ENCODE measurements at regions not wholly inside any gene's neighbourhood (a gene's known extent, or its start where the extent isn't known, plus 50 kb on each side); places are given as distances from the start of the nearest gene placed in this dataset.

DNA sequence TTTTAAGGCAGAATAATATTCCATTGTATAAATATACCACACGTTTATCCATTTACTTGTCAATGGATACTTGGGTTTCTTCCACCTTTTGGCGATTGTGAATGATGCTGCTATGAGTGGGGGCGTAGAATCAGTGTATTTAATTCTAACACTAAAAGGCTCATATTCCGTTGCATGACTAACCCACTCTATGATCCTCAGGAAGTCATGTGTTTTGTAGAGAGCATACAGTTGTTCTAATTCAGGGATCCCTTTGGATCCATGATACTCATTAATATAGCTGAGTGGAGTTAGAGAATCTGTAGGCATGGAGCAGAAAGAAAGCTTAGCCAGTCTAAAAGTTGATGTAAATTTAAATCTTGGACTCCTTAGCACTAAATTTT lies 74.2 kb upstream of the TMEM170B start:
- no peak for TF ChIP-seq ARNTL (CRISPR knock-in tag; IDR thresholded peaks at IDR 0.05; ENCODE audit: borderline replicate concordance, low read depth)
- TF ChIP-seq RARB (CRISPR knock-in tag; IDR thresholded peaks at IDR 0.05): no peak
- no peak for TF ChIP-seq GLIS3 (CRISPR knock-in tag; IDR thresholded peaks at IDR 0.05)
- TF ChIP-seq, protein P1, sequence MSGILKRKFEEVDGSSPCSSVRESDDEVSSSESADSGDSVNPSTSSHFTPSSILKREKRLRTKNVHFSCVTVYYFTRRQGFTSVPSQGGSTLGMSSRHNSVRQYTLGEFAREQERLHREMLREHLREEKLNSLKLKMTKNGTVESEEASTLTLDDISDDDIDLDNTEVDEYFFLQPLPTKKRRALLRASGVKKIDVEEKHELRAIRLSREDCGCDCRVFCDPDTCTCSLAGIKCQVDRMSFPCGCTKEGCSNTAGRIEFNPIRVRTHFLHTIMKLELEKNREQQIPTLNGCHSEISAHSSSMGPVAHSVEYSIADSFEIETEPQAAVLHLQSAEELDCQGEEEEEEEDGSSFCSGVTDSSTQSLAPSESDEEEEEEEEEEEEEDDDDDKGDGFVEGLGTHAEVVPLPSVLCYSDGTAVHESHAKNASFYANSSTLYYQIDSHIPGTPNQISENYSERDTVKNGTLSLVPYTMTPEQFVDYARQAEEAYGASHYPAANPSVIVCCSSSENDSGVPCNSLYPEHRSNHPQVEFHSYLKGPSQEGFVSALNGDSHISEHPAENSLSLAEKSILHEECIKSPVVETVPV (CRISPR knock-in tag; IDR thresholded peaks at IDR 0.05): no peak
- no peak for TF ChIP-seq ISL1 (CRISPR knock-in tag; IDR thresholded peaks at IDR 0.05)
- TF ChIP-seq, protein P2, sequence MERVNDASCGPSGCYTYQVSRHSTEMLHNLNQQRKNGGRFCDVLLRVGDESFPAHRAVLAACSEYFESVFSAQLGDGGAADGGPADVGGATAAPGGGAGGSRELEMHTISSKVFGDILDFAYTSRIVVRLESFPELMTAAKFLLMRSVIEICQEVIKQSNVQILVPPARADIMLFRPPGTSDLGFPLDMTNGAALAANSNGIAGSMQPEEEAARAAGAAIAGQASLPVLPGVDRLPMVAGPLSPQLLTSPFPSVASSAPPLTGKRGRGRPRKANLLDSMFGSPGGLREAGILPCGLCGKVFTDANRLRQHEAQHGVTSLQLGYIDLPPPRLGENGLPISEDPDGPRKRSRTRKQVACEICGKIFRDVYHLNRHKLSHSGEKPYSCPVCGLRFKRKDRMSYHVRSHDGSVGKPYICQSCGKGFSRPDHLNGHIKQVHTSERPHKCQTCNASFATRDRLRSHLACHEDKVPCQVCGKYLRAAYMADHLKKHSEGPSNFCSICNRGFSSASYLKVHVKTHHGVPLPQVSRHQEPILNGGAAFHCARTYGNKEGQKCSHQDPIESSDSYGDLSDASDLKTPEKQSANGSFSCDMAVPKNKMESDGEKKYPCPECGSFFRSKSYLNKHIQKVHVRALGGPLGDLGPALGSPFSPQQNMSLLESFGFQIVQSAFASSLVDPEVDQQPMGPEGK (CRISPR knock-in tag; IDR thresholded peaks at IDR 0.05; ENCODE audit: borderline replicate concordance): no peak
- TF ChIP-seq ZFP3 (CRISPR knock-in tag; IDR thresholded peaks at IDR 0.05): no peak
- TF ChIP-seq, protein P3, sequence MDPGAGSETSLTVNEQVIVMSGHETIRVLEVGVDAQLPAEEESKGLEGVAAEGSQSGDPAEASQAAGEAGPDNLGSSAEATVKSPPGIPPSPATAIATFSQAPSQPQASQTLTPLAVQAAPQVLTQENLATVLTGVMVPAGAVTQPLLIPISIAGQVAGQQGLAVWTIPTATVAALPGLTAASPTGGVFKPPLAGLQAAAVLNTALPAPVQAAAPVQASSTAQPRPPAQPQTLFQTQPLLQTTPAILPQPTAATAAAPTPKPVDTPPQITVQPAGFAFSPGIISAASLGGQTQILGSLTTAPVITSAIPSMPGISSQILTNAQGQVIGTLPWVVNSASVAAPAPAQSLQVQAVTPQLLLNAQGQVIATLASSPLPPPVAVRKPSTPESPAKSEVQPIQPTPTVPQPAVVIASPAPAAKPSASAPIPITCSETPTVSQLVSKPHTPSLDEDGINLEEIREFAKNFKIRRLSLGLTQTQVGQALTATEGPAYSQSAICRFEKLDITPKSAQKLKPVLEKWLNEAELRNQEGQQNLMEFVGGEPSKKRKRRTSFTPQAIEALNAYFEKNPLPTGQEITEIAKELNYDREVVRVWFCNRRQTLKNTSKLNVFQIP (CRISPR knock-in tag; IDR thresholded peaks at IDR 0.05; ENCODE audit: borderline replicate concordance, low read depth): no peak
